Transverse colon (tissue), 4 donors: ENCODE measurements at regions not wholly inside any gene's neighbourhood (a gene's known extent, or its start where the extent isn't known, plus 50 kb on each side); places are given as distances from the start of the nearest gene placed in this dataset.
A peak's percentile ranks its signal among the peaks of the same experiment; 100 is the strongest.

ENCODE experiments used
- DNase-seq: peaks from one replicate; pipeline ENCODE4 v3.0.0-alpha.2; 2019
- H3K27ac ChIP-seq, 4 donors: fragments of 200-600 bp; sonication (generic); 2 replicates each; pipeline ENCODE4 v1.5.1; 2016 to 2018; ENCODE audit warnings: inconsistent platforms in 4 of 4
- H3K27me3 ChIP-seq: fragments of 200-600 bp; sonication (generic); 2 replicates; pipeline ENCODE4 v1.5.1; 2017; ENCODE audit warnings: inconsistent platforms
- H3K36me3 ChIP-seq, 4 donors: fragments of 200-600 bp; sonication (generic); 2 replicates each; pipeline ENCODE4 v1.5.1; 2017 to 2019; ENCODE audit warnings: inconsistent platforms in 4 of 4
- H3K4me1 ChIP-seq, 4 donors: fragments of 200-600 bp; sonication (generic); 2 replicates each; pipeline ENCODE4 v1.5.1; 2017 to 2020; ENCODE audit warnings: inconsistent platforms in 4 of 4
- H3K4me3 ChIP-seq, 4 donors: fragments of 200-600 bp; sonication (generic); 1 replicate in 1 of 4; 2 replicates in 3 of 4; pipeline versions ENCODE4 v1.5.1 to v1.6.1; 2017 to 2019; ENCODE audit warnings: inconsistent platforms in 4 of 4
- H3K9me3 ChIP-seq, 2 donors: fragments of 200-600 bp; sonication (generic); 2 replicates each; pipeline ENCODE4 v1.5.1; 2017 to 2019; ENCODE audit warnings: inconsistent platforms in 2 of 2
- CTCF ChIP-seq, 5 experiments: fragments of 200-600 bp in 3 of 5; fragments of 450-650 bp in 2 of 5; sonication (generic) in 3 of 5; IDR thresholded peaks; 1 replicate in 2 of 5; 2 replicates in 3 of 5; pipeline ENCODE4 v1.5.1; 2016 to 2017; ENCODE audit warnings: antibody characterized with exemption in 5 of 5, inconsistent platforms in 3 of 5, mild to moderate bottlenecking in 2 of 5, moderate library complexity in 1 of 5
- EP300 ChIP-seq: sonication (generic); formaldehyde crosslinking; IDR thresholded peaks from one replicate; pipeline ENCODE4 v1.6.1; 2017; ENCODE audit warnings: antibody characterized with exemption, low read depth
- POLR2A ChIP-seq: fragments of 450-650 bp; IDR thresholded peaks from one replicate; pipeline ENCODE4 v1.6.1; 2016; ENCODE audit warnings: antibody characterized with exemption, mild to moderate bottlenecking, moderate library complexity
- POLR2AphosphoS5 ChIP-seq, 3 donors: sonication (generic); formaldehyde crosslinking; IDR thresholded peaks; one replicate each; pipeline ENCODE4 v1.6.1; 2016; ENCODE audit warnings: antibody characterized with exemption in 3 of 3
- WGBS, 2 donors: methylation state at CpG; one replicate each; pipeline ENCODE4 v1.1.5; 2018; ENCODE audit warnings: low coverage in 1 of 2; 5-methylcytosine and 5-hydroxymethylcytosine counted together
- in situ Hi-C, 4 donors: fragments of 200-750 bp; cut with MboI; loops; one replicate each; pipeline versions ENCODE4 v1.15.0 to v1.15.1; 2017; ENCODE audit warnings: low sequenced_read_pairs in 3 of 4, low pct_ligation_motif_present in 1 of 4, low pct_unique_long_range_greater_than_20kb in 1 of 4
- intact Hi-C: fragments of 100-400 bp; cut with DNase I; formaldehyde crosslinking; loops from one replicate; pipeline ENCODE4 v1.15.1; 2023; ENCODE audit warnings: low total_unique reads

- whole genome bisulfite sequencing, 2 donors = 71 to 81% methylated on average over 1 of the region's 1 CpG
- Histone ChIP-seq H3K27ac (no peak overlapping the region), H3K36me3 (no peaks in the 10 kb centered on the region), H3K27me3 (no peaks in the 10 kb centered on the region), H3K4me1 (no peaks in the 10 kb centered on the region), H3K9me3 (no peaks in the 10 kb centered on the region), H3K4me3 (no peak overlapping the region)
- intact Hi-C loops (no loop called here), in situ Hi-C loops (no loop called here)
- no peak for TF ChIP-seq POLR2A
- no peak for TF ChIP-seq POLR2AphosphoS5 (IDR thresholded peaks at IDR 0.05)
- TF ChIP-seq EP300 = no peak
- TF ChIP-seq CTCF (IDR thresholded peaks at IDR 0.05) = no peak
- no peak for DNase-seq
Observed at GRCh38 chr6:85016726-85017125, 252.3 kb upstream of the TBX18 start.

GRCh38 chr6:85015396-85015990 lies 251.1 kb upstream of the TBX18 start:
- Histone ChIP-seq H3K27ac (no peak overlapping the region), H3K4me3 (no peak overlapping the region), H3K36me3 (no peaks in the 10 kb centered on the region), H3K27me3 (no peaks in the 10 kb centered on the region), H3K9me3 (no peaks in the 10 kb centered on the region), H3K4me1 (no peaks in the 10 kb centered on the region)
- in situ Hi-C loops = no loop called here
- TF ChIP-seq CTCF (IDR thresholded peaks at IDR 0.05) (peak; percentile 33 to 57 (median 48)), POLR2AphosphoS5 (IDR thresholded peaks at IDR 0.05) (no peak)
- DNase-seq = peak; percentile 8
- intact Hi-C loops = no loop called here
- WGBS, 2 donors = 19 to 20% methylated on average over 6 to 12 of the region's 12 CpGs

- TF ChIP-seq CTCF (IDR thresholded peaks at IDR 0.05) (no peak), POLR2AphosphoS5 (IDR thresholded peaks at IDR 0.05) (no peak), EP300 (no peak)
- no peaks in the 10 kb centered on the region for H3K4me1 ChIP-seq
- intact Hi-C loops (no loop called here), in situ Hi-C loops (no loop called here)
- H3K36me3 ChIP-seq = no peaks in the 10 kb centered on the region
- H3K9me3 ChIP-seq = no peaks in the 10 kb centered on the region
- no peak for DNase-seq
- H3K4me3 ChIP-seq = no peak overlapping the region
- no peak overlapping the region for H3K27ac ChIP-seq
- H3K27me3 ChIP-seq = no peaks in the 10 kb centered on the region
- 41% methylated on average over 1 of the region's 1 CpG; no CpG with 5 or more reads in 1 of the 2 donors for WGBS, 2 donors
Observed at GRCh38 chr6:85010865-85011264, 246.5 kb upstream of the TBX18 start.

GRCh38 chr6:85008296-85009009 lies 244.1 kb upstream of the TBX18 start:
- intact Hi-C loops = no loop called here
- Histone ChIP-seq H3K27me3 (no peaks in the 10 kb centered on the region), H3K9me3 (no peaks in the 10 kb centered on the region), H3K4me1 (no peaks in the 10 kb centered on the region), H3K27ac (no peak overlapping the region), H3K4me3 (no peak overlapping the region), H3K36me3 (no peaks in the 10 kb centered on the region)
- in situ Hi-C loops = no loop called here
- WGBS, 2 donors = 50 to 78% methylated on average over 5 to 6 of the region's 6 CpGs
- TF ChIP-seq POLR2AphosphoS5 (IDR thresholded peaks at IDR 0.05) (no peak), EP300 (no peak), POLR2A (no peak), CTCF (IDR thresholded peaks at IDR 0.05) (no peak)
- no peak for DNase-seq
